GM23248 (cell line): ENCODE measurements at regions not wholly inside any gene's neighbourhood (a gene's known extent, or its start where the extent isn't known, plus 50 kb on each side); places are given as distances from the start of the nearest gene placed in this dataset.

Experiments
- EZH2 ChIP-seq: fragments of 200-600 bp; sonication (generic); IDR thresholded peaks from 2 replicates; pipeline ENCODE4 v1.6.1; 2018; ENCODE audit warnings: antibody characterized with exemption, mild to moderate bottlenecking; ENCODE audit not compliant: insufficient read depth, poor library complexity, severe bottlenecking
- EZH2phosphoT487 ChIP-seq: fragments of 200-600 bp; sonication (generic); IDR thresholded peaks from 2 replicates; pipeline ENCODE4 v1.6.1; 2018; ENCODE audit warnings: antibody characterized with exemption, moderate library complexity, mild to moderate bottlenecking, low read depth; ENCODE audit not compliant: insufficient read depth

DNA sequence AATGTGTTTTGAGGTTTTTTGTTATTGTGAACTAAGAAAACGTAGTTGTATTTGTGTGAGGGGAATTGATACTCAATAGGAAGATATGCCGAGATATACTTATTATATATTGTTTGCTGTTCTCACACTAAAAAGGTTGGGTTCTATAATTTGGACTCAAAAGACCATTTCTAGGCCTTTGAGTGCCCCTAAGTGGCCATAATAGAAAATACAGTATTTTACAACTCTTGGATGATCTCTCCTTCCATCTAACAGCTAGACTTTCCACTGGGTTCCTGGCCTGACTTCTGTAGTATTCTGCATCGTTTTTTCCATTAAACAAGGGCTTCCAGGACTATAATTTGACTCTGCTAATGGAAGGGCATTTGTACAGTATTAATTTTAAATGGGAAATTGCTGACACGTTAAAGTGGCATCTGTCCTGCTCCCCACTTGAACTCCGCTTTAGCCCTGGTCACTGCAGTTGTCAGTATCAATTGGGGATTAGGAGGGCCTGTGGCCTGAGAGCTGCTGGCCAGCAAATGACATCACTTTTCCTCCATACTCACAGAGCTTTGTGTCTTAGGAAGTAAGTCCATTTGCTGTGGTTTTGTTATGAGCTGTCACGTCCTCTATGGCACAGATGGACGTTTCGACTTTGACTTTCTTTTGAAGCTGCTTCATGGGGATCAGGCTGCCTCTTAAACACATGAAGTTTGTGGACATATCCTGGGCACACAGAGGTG lies 176.9 kb downstream of the SLIT2 start:
- TF ChIP-seq EZH2 (no peak), EZH2phosphoT487 (no peak)
